Occipital lobe (tissue), 1 donor: ENCODE measurements at regions not wholly inside any gene's neighbourhood (a gene's known extent, or its start where the extent isn't known, plus 50 kb on each side); places are given as distances from the start of the nearest gene placed in this dataset.
"Not testable (repeated sequence)": the region's sequence is repeated elsewhere in the genome, so short reads cannot be mapped to it uniquely, and the experiment has no call there.

Experiments
- DNase-seq: peaks from one replicate; lab custom pipeline; 2025; lab: John Stamatoyannopoulos, UW

GRCh38 chr2:192571636-192572035, 376.9 kb upstream of the TMEFF2 start:
- no peak for DNase-seq

DNA sequence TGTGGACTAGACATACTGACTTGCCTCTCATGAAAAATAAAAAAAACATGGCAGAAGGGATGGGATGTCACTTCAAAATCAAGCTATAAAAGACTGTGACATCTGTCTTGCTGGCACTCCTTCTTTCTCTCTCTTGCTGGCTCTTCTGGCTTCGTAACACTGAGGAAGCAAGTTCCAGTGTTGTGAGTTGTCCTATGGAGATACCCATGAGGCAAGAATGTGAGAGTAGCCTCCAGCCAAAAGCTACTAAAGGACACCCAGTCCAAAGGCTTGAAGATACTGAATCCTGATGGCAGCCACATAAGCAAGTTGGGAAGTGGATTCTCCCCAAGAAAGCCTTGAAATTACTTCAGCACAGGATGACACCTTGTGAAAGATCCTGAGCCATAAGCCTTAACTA, 376.1 kb upstream of the TMEFF2 start:
- no peak for DNase-seq

GRCh38 chr2:192566863-192567262, 372.1 kb upstream of the TMEFF2 start:
- no peak for DNase-seq

- no peak for DNase-seq
Observed at GRCh38 chr2:192560326-192560725, 365.6 kb upstream of the TMEFF2 start.

GRCh38 chr2:192559587-192559986, 364.9 kb upstream of the TMEFF2 start:
- no peak for DNase-seq

- DNase-seq = no peak
Observed at GRCh38 chr2:192558637-192559036, 363.9 kb upstream of the TMEFF2 start.

DNA sequence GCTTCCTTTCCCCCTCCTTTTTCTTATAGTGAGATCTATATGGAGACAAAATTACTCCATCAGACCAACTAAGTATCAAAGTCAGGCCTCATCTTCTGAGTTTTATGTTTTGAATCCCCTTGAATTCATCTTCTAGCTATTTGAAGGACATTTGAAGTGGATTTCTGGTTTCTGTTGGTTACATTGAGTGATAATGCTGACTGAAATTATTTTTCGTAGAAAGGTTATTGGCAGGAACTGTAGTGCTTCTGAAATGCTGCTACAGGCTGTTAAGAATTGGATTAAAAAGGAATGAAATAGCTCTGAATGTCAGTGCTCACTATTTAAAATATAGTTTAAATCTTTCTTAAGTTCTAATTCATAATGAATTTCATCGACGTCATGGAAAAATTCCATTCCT, 361.0 kb upstream of the TMEFF2 start:
- DNase-seq = no peak

- DNase-seq = no peak
Observed at GRCh38 chr2:192551760-192552159, 357.0 kb upstream of the TMEFF2 start.

GRCh38 chr2:192546565-192546964, 351.8 kb upstream of the TMEFF2 start:
- DNase-seq = no peak

DNA sequence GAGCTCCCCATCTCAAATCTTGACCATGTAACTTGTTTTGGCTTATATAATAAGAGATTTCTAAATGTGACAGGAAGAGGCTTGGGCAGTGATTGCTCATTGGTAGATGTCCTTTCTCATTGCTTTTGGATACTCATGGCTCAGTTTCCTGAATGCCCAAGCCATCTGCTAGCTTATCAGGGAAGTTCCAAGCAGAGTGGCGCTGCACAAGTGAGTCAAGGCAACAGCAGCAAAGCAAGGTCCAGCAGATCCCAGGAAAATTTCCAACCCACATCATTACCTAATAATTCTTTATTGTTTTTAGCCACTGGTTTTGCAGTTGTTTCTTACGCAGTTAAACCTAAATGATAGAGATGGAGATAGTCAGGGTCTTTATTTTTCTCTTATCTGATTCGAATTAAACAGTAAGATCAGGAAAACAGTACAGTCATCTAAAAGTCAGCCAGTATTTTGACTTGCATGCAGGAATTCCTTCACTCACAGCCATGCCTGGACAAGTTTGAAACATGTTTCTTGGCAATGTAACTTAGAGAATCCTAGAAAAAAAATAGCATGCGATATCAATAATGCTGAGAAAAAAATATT, 349.7 kb upstream of the TMEFF2 start:
- no peak for DNase-seq

GRCh38 chr2:192542148-192543066, 347.7 kb upstream of the TMEFF2 start:
- not testable (repeated sequence) for DNase-seq

GRCh38 chr2:192539306-192539705, 344.6 kb upstream of the TMEFF2 start:
- no peak for DNase-seq

- DNase-seq = no peak
Observed at GRCh38 chr2:192536922-192537624, 342.3 kb upstream of the TMEFF2 start.

DNA sequence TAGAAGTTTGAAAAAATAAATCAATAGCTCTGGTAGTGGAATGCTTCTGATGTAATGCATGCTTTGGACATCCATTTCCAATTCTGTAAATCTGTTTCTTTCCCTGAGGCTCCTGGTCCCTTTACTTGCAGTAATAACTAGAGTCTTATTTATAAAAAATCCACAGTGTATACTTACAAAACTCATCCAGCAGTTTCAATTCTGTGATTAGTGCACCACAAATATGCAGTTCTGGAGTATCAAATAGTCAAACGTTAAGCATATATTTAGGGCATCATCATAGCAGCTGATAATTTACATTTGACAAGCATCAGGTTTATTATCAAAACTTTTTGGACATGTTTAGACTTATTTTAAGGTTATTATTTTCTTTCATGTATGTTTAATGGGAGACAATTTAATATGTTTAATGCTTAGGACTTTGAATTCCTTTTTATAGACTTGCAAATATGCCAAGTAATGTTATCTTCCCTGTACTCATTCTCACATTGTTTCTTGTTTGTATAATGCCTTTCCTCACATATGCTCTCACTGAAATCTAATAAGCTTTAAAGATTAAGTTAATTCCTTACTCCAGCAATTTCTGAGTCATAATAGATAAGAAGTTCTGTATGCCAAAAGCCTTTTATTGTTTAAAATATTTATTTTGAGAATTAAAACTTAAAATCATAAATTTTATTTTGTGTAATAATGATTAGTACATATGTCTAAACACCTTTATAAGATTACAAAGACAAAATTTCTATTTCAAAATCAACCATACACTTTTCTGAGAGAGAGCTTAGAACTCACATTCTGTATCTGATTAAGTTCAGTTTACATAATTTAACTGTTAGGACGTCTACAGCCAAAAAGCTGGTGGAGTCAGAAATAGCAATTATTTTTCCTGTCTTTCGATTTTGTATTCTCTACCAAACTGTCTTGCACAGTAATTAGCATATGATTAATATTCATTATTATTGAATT, 341.5 kb upstream of the TMEFF2 start:
- no peak for DNase-seq

DNA sequence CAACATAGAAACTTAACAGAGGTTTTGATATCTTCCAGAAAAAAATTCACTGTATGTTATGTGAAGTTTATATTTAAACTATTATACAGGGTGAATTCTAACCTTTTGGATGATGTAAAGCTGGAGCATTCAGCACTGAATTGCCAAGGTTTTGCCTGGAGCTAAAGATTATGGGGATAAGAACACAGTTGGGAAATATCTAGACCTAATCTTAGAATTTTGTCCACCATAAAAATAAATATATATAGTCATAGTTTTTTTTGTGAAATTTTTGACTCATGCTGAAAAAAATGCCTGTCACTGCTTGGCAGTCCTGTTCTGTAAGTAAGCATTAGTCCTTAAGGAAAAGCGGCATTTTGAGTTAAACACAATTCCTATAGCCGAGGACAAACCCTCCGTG, 339.3 kb upstream of the TMEFF2 start:
- no peak for DNase-seq

DNA sequence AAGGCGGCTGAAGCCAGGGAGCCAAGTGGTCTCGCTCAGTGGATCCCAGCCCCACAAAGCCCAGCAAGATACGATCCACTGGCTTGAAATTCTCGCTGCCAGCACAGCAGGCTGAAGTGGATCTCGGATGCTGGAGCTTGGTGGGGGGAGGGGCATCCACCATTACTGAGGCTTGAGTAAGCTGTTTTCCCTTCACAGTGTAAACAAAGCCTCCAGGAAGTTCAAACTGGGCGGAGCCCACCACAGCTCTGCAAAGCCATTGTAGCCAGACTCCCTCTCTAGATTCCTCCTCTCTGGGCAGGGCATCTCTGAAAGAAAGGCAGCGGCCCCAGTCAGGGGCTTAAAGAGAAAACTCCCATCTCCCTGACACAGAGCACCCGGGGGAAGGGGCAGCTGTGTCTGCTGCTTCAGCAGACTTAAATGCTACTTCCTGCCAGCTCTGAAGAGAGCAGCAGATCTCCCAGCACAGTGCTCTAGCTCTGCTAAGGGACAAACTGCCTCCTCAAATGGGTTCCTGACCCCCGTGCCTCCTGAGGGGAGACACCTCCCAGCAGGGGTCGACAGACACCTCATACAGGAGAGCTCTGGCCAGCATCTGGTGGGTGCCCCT, 330.0 kb upstream of the TMEFF2 start:
- DNase-seq = not testable (repeated sequence)

DNA sequence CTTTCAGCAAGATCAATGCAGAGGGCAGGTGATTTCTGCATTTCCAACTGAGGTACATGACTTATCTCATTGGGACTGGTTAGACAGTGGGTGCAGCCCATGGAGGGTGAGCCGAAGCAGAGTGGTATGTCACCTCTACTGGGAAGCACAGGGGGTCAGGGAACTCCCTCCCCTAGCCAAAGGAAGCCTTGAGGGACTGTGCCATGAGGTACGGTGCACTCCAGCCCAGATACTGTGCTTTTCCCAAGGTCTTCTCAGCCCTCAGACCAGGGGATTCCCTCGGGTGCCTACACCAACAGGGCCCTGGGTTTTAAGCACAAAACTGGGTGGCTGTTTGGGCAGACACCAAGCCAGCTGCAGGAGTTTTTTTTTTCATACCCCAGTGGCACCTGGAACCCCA, 329.5 kb upstream of the TMEFF2 start:
- DNase-seq = not testable (repeated sequence)

GRCh38 chr2:192515937-192516336, 321.2 kb upstream of the TMEFF2 start:
- no peak for DNase-seq

DNA sequence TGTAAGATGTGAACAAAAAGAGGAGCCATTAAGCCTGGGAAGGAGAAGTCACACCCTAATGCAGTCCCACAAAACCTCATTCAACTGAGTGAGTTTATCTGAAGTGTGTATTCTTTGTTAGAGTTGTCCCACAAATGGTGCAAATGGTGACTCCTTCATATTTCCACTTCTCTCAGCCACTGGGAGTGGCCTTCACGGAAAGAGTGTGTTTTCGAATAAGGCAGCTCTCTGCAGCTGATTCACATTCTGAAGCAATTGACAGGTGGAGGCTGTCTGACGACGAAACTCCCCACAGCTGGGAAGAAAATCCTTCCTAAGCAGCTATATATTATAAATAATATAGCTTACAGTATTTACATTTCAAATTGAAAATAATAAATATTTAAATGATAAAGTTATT, 318.8 kb upstream of the TMEFF2 start:
- no peak for DNase-seq

- not testable (repeated sequence) for DNase-seq
Observed at GRCh38 chr2:192507836-192508450, 313.2 kb upstream of the TMEFF2 start.
